WI38 (cell line): ENCODE measurements at regions not wholly inside any gene's neighbourhood (a gene's known extent, or its start where the extent isn't known, plus 50 kb on each side); places are given as distances from the start of the nearest gene placed in this dataset.

ENCODE experiments used
- H3K4me3 ChIP-seq: 2 replicates; pipeline ENCODE4 v1.5.1; 2011; ENCODE audit warnings: low read depth, mild to moderate bottlenecking, control low read depth, low read length
- CTCF ChIP-seq: IDR thresholded peaks from 2 replicates; pipeline ENCODE4 v1.5.1; 2012; ENCODE audit warnings: low read depth, mild to moderate bottlenecking, control low read depth, low read length

DNA sequence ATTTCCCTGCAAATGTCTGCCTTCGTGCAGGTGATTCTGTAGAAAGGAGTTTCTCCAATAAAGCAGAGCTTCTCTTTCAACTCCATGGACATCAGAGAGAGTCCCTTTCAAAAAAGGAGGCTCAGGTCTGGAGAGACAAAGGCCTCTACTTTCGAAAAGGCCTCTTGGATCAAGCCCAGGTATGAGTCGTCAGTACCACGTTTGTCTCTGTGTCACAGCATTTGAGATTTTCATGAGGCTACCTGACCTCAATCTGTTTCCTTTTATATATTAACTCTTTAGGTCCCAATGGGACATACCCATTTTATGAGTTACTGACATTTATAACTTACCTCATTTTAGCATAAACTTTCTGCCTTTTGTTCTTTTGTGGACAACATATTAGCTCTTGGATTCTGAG is 290.8 kb downstream of the RPAP3 start:
- H3K4me3 ChIP-seq = no peak overlapping the region
- TF ChIP-seq CTCF = no peak

- no peak for TF ChIP-seq CTCF
- H3K4me3 ChIP-seq = no peak overlapping the region
Measured at GRCh38 chr12:47414511-47414910, 291.3 kb downstream of the RPAP3 start.

DNA sequence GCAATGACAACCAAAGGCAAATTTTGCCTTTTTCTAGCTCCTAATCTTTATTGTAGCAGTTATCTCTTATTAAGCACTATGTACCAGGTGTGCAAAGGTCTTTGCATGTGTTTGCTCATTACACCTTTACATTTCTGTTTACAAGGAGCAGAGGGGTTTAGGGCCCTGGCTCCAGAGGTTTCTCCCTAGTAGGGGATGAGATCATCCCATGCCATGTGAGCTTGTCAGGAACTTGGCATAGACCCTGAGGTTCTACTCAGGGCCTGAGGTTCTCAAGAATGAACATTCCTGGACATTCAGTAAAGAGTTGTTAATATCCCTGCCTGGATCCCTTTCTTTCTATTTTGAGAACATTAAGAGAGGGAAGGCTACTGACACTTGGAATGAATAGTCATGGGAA is 292.0 kb downstream of the RPAP3 start:
- TF ChIP-seq CTCF = no peak
- no peak overlapping the region for H3K4me3 ChIP-seq

DNA sequence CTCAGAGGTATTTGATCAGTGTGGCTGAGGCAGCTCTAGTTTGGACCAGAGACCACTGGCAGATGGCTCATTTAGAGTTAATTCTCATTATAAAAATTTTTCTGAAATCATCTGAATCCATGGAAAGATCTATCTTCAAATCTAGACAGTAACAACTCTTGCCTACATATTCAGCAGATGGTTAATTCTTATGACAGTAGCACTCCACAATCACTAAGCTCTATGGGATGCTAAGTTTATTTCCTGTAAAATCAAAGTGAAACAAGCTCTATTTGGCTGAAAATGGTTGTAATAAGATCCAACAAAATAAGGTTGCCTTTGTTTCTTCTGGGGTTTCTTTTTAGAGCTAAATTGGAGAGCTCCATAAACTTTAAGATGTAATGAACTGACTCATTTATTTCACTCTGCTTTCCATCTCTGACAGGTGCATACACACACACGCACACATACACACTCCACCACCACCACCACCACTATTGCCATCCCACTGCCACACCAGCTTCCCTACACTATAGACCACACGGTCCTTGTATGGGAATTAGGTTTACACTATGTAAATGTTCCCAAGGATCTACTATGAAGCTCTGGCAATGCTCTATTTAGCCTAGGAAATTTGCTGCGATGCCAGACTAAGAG is 293.1 kb downstream of the RPAP3 start:
- no peak for TF ChIP-seq CTCF

DNA sequence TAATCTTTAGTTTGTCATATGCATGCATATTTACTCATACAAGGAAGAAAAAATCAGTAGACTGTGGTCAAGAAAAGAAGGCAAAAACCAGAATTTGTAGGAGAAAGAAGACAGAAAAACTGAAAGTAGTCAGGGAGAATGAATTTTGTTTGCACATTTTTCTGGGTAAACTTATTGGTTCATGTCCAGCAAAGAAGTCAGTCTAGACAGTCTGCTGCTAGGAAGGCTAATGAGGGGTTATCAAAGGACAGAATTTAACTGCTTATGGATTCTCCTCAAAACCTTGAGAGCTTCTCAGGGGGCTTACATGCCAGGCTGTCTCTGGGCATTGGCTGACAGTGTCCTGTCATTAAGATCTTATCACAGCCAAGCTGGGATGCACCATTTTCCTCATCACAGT is 293.9 kb downstream of the RPAP3 start:
- no peak for TF ChIP-seq CTCF
- H3K4me3 ChIP-seq = no peak overlapping the region

More for the DNA sequence above, 293.1 kb downstream of the RPAP3 start:
- no peak overlapping the region for H3K4me3 ChIP-seq

DNA sequence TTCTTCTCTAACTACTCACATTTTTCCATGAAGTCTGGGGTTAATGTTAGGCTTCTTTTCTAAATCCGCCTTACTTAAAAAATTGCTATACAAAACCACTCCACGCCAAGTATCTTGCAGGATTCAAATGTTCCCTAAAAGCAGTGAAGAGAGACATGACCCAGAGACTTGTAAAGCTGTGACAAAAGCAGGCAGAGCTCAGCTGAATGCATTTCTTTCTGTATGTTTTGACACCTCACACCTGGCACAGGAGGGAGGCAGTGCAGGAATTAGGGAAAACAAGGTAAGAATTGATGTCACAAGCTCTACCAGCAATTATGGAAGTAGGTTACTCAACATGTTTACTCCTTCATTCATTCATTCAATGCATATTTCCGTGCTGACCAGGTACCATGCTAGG is 295.0 kb downstream of the RPAP3 start:
- no peak for TF ChIP-seq CTCF
- H3K4me3 ChIP-seq = no peak overlapping the region

GRCh38 chr12:47410383-47410782 is 295.4 kb downstream of the RPAP3 start:
- no peak for TF ChIP-seq CTCF
- no peak overlapping the region for H3K4me3 ChIP-seq
